ENCODE measurements at regions not wholly inside any gene's neighbourhood (a gene's known extent, or its start where the extent isn't known, plus 50 kb on each side); places are given as distances from the start of the nearest gene placed in this dataset.

GRCh38 chr3:76582632-76583378 lies 457.1 kb upstream of the ROBO2 start:
- DNase-seq, result no peak

DNA sequence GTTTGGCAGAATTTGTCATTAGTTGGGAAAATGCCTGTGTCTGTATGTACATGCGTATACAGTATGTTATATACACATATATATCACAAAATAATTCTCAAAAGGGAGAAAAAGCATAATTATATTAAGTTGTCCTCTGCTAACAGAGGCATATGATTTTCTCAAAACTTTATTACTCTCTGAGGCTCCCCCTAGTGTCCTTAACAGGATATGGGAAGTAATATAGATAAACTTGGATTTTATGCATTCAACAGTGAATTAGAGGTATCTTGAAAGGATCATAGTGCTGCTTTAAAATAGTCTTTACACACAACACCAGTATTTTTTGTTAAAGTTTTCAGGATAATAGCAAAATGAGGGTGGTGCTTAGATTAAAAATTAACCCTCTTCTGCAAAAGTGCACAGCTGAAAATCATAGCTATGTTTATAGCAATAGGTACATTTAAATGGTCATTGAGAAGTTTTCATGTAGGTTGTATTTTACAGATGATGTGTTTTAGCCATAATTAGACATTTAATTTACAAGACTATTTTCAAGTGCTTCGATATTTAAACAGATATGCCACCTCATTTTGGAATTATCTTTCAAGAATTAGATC lies 454.0 kb upstream of the ROBO2 start:
- no peak for DNase-seq

DNA sequence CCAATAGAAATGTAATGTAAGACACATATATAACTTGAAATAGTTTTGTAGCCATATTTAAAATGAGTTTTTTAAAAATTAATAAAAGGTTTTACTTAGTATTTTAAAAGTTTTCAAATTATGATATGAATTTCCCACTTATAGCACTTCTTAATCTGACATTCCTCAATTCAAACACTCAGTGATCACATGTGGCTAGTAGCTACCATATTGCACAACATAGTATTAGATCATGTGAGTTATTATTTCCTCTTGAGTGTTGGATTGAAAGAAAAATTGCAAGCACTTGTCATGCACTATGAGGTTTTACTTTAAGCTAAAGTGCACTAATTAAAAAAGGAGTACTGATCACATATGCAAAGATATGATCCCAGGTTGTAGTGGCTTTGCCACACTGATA lies 453.4 kb upstream of the ROBO2 start:
- DNase-seq, result no peak

DNA sequence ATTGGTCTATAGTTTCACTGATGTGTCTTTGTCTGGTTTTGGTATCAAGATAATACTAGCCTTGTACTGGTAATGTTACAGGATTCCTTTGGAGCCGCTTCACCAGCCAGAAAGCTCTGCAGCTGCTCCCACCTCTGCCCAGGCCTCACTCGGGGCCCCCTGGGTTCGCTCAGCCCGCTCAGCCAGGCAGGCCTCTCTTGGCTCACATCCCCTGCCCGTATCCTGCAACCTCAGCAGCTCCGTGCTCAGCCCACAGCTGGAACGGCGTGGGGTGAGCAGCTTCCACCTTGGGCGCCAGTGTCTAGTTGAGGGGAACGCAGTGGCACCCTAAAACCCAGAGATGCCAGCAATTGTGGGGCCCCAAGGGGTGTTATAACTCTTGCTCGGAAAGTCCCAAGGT lies 429.7 kb upstream of the ROBO2 start:
- no peak for DNase-seq

GRCh38 chr3:76615719-76616118 lies 424.2 kb upstream of the ROBO2 start:
- DNase-seq, result no peak

- no peak for DNase-seq
These were observed 415.7 kb upstream of the ROBO2 start for GRCh38 chr3:76624164-76624563.

GRCh38 chr3:76627236-76627635 lies 412.7 kb upstream of the ROBO2 start:
- DNase-seq, result no peak

GRCh38 chr3:76631251-76631650 lies 408.6 kb upstream of the ROBO2 start:
- DNase-seq, result no peak

DNA sequence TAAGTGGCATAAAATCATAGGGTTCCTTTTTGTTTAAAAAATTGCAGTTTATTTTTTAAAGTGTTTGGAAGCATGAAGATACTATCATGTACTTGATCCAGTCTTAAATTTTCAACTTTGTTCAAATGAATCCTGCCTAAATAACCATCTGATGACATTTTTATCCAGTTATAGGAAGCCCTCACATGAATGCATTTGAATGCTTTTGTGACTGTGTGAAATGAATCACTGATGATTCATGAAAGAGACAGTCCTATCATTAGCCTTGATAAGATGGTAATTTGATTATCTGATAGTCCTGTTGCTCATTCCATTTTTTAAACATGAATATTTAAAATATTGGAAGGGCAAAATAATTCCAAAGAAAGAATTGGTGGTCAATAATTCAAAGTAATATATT lies 401.9 kb upstream of the ROBO2 start:
- DNase-seq, result no peak

GRCh38 chr3:76643623-76644304 lies 396.1 kb upstream of the ROBO2 start:
- DNase-seq, result no peak

GRCh38 chr3:76644305-76644675 lies 395.6 kb upstream of the ROBO2 start:
- no peak for DNase-seq

GRCh38 chr3:76645724-76646123 lies 394.2 kb upstream of the ROBO2 start:
- no peak for DNase-seq

DNA sequence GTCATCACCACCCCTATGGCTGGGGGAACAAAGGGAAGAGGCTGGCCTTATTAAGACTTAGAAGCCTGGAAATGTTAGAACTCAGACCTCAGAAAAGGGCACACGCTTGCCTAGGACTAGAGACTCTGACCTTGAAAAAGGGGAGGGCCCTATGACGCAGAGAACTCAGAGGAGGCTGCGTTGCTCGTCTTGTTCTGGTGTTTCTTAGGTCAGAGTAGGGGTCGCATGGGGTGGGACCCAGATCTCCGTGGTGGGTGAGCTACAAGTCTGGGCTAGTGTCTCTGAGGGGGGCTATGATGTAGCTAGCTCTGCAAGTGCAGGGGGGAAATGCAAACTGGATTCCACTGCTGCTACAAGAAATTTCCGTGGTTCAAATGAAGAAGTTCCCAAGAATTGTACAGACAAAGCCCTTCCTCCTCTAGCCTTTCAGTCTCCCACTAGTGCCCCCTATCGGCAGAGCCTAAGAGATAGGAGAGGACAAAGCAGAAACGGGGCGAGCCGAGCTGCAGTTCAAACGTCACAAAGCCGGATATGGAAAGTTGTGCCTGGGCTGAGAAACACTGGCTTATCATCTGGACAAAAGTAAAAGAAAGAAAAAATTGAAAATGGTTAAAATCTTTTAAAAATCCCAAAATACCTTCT lies 392.9 kb upstream of the ROBO2 start:
- no peak for DNase-seq

DNA sequence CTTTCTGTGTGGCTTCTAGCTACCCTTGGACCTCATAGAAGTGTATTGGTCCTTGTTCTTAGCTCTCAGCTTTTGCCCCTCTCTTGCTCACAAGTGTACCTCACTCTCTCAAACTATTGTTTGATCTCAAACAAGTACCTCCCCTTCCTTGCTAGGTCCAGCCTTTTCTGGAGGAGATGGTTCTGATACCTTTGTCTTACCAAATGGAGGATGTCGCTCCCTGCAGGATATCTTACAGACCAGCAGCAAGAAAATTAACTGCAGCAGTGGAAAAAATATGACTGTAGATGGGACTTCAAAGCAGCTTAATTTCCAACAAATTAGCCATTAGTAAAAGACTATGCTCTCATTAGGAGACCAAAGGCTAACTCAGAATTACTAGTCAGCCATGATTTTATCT lies 388.1 kb upstream of the ROBO2 start:
- DNase-seq, result no peak

DNA sequence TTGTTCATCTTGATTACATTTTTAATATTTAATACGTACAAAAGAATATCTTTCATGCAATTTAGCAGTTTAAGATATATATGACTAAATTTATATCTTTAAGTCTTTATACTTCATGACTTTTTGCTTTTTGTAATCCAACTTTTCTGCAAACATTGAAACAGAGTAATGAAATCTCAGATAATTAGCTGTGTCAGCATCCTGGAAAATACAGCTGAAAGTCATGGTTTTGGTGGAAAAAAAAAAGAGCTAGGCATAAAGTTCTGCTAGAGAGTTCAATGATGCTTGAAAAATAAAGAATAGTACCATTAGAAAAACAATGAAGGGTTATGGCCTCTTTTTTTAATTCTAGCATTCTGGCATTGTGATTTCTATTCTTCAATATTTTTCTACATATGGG lies 387.4 kb upstream of the ROBO2 start:
- no peak for DNase-seq

- no peak for DNase-seq
These were observed 386.2 kb upstream of the ROBO2 start for GRCh38 chr3:76653640-76654251.

GRCh38 chr3:76656531-76657070 lies 383.3 kb upstream of the ROBO2 start:
- DNase-seq, result no peak

GRCh38 chr3:76657909-76658308 lies 382.0 kb upstream of the ROBO2 start:
- DNase-seq, result no peak

- DNase-seq, result no peak
These were observed 378.2 kb upstream of the ROBO2 start for GRCh38 chr3:76661527-76662250.

- no peak for DNase-seq
These were observed 375.1 kb upstream of the ROBO2 start for GRCh38 chr3:76664816-76665215.

- no peak for DNase-seq
These were observed 371.2 kb upstream of the ROBO2 start for GRCh38 chr3:76668653-76669052.
